Duodenal mucosa (tissue), 2 donors: ENCODE measurements at regions not wholly inside any gene's neighbourhood (a gene's known extent, or its start where the extent isn't known, plus 50 kb on each side); places are given as distances from the start of the nearest gene placed in this dataset.

Experiments
- H3K27ac ChIP-seq: one replicate; pipeline ENCODE4 v1.7.0; 2013; ENCODE audit warnings: low read depth, low read length
- H3K27me3 ChIP-seq, 2 donors: one replicate each; pipeline ENCODE4 v1.7.0; 2013; ENCODE audit warnings: low read length in 2 of 2, control low read depth in 1 of 2; ENCODE audit not compliant: insufficient read depth in 2 of 2, control insufficient read depth in 1 of 2
- H3K36me3 ChIP-seq, 2 donors: one replicate each; pipeline ENCODE4 v1.7.0; 2013; ENCODE audit warnings: low read length in 2 of 2, control low read depth in 1 of 2; ENCODE audit not compliant: insufficient read depth in 2 of 2, control insufficient read depth in 1 of 2
- H3K4me1 ChIP-seq, 2 donors: one replicate each; pipeline ENCODE4 v1.7.0; 2013; ENCODE audit warnings: low read length in 2 of 2, control low read depth in 1 of 2; ENCODE audit not compliant: insufficient read depth in 2 of 2, control insufficient read depth in 1 of 2
- H3K4me3 ChIP-seq, 2 donors: one replicate each; pipeline ENCODE4 v1.7.0; 2013; ENCODE audit warnings: low read length in 2 of 2, low read depth in 1 of 2
- H3K9ac ChIP-seq, 2 donors: one replicate each; pipeline ENCODE4 v1.7.0; 2013; ENCODE audit warnings: low read length in 2 of 2, low read depth in 1 of 2
- H3K9me3 ChIP-seq, 2 donors: one replicate each; pipeline ENCODE4 v1.7.0; 2013; ENCODE audit warnings: low read length in 2 of 2, control low read depth in 1 of 2; ENCODE audit not compliant: control insufficient read depth in 1 of 2

DNA sequence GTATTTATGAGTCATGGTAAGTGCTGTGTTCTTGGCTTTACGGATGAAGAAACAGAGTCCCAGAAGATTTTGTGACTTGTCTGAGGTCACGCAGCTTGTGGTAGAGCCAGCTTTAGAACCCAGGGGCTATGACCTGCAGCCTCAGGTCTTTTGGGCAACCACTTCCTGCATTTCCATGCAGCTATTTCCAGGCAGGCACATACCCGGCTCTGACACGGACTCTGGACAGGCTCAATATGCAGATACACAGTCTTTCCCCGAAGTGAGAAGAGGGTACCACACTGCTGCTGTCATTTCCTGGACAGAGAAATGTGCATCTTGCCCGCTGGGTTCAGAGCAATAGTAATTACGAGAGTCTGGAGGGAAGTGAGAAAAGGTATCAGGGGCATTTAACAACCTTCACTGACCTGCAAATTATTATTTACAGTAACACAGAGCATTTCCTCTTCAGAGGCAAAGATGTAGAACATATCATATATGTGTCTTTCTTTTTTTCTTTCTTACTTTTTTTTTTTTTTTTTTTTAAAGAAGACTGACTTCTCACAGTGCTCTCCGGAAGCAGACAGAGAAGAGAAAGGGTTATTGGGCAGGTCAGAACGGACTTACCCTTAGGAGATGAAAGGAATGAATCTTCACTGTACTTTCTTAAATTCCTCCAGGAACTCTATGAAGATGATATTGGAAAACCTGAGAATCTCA, 185.1 kb downstream of the CLIC5 start:
- peaks cover 4 to 16% of the 10 kb centered on the region in 2 donors for H3K4me1 ChIP-seq
- H3K27me3 ChIP-seq: no peaks in the 10 kb centered on the region
- no peak overlapping the region for H3K9ac ChIP-seq
- H3K9me3 ChIP-seq: no peaks in the 10 kb centered on the region
- H3K4me3 ChIP-seq: peak overlapping the region; percentile 11 to 40
- no peaks in the 10 kb centered on the region for H3K36me3 ChIP-seq
- no peak overlapping the region for H3K27ac ChIP-seq

GRCh38 chr6:45829873-45830272, 185.8 kb downstream of the CLIC5 start:
- Histone ChIP-seq H3K4me1 (peaks cover 4 to 16% of the 10 kb centered on the region in 2 donors), H3K9me3 (no peaks in the 10 kb centered on the region), H3K4me3 (no peak overlapping the region), H3K9ac (no peak overlapping the region), H3K27ac (no peak overlapping the region), H3K36me3 (no peaks in the 10 kb centered on the region), H3K27me3 (no peaks in the 10 kb centered on the region)

DNA sequence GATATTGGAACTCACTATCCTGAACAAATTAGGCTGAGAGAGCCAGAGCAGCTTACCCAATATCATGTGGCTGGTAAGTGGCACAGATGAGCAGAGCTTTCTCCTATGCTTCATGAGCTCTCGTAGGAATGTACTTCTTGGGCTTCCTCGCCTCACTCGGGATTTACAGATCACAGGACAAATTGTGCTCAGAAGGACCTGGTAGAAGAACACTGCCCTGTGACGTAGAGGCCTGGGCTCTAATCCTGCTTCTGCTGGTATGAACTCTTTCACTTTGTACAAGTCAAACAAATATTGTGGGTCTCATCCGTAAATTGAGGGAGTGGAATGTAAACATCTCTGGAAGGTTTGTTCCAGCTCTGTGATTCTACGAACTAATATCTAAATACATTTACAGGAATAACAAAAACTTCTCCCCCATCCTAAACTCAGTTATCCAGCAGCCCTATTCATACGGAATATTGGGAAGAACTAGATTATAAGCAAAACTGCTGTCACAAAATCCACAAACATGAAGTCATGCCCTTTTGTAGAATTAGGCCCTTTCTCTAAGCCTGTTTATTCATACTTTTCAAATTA, 187.6 kb downstream of the CLIC5 start:
- Histone ChIP-seq H3K36me3 (no peaks in the 10 kb centered on the region), H3K27me3 (no peaks in the 10 kb centered on the region), H3K9me3 (no peaks in the 10 kb centered on the region), H3K4me1 (peaks cover 4 to 16% of the 10 kb centered on the region in 2 donors), H3K4me3 (no peak overlapping the region), H3K9ac (no peak overlapping the region), H3K27ac (no peak overlapping the region)

GRCh38 chr6:45822873-45823272, 192.8 kb downstream of the CLIC5 start:
- Histone ChIP-seq H3K9ac (no peak overlapping the region), H3K4me3 (no peak overlapping the region), H3K9me3 (no peaks in the 10 kb centered on the region), H3K4me1 (no peaks in the 10 kb centered on the region), H3K27ac (no peak overlapping the region), H3K36me3 (no peaks in the 10 kb centered on the region), H3K27me3 (no peaks in the 10 kb centered on the region)

DNA sequence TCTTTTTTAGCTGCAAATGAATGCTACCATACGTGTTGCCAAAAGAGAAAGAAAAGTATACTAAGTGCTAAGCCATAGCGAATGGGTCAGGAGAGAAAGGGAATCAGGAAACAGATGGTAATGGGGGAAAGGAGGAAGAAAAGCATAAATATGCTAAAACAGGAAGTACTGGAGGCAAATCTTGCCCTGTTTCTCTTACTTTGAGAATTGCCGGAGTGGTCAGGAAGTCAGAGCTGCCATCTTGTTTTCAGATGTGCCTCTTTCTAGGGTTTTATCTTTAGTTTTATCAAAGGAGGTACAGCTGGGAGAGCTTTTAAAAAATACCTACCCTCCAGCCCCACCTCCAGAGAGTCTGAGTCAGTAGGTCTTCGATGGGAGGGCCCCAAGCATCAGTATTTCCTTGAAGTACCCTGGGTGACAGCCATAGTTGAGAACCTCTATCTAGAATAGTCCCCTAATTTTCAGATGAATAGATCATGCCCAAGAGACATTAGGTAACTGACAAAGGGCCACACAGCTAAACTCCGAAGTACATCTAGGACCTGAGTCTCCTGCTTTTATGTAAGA, 193.3 kb downstream of the CLIC5 start:
- Histone ChIP-seq H3K27me3 (no peaks in the 10 kb centered on the region), H3K27ac (no peak overlapping the region), H3K4me1 (no peaks in the 10 kb centered on the region), H3K4me3 (no peak overlapping the region), H3K36me3 (no peaks in the 10 kb centered on the region), H3K9ac (no peak overlapping the region), H3K9me3 (no peaks in the 10 kb centered on the region)

GRCh38 chr6:45818655-45819054, 197.0 kb downstream of the CLIC5 start:
- no peaks in the 10 kb centered on the region for H3K36me3 ChIP-seq
- H3K9me3 ChIP-seq: no peaks in the 10 kb centered on the region
- H3K4me1 ChIP-seq: no peaks in the 10 kb centered on the region
- H3K9ac ChIP-seq: no peak overlapping the region
- no peaks in the 10 kb centered on the region for H3K27me3 ChIP-seq
- no peak overlapping the region for H3K4me3 ChIP-seq
- H3K27ac ChIP-seq: no peak overlapping the region

DNA sequence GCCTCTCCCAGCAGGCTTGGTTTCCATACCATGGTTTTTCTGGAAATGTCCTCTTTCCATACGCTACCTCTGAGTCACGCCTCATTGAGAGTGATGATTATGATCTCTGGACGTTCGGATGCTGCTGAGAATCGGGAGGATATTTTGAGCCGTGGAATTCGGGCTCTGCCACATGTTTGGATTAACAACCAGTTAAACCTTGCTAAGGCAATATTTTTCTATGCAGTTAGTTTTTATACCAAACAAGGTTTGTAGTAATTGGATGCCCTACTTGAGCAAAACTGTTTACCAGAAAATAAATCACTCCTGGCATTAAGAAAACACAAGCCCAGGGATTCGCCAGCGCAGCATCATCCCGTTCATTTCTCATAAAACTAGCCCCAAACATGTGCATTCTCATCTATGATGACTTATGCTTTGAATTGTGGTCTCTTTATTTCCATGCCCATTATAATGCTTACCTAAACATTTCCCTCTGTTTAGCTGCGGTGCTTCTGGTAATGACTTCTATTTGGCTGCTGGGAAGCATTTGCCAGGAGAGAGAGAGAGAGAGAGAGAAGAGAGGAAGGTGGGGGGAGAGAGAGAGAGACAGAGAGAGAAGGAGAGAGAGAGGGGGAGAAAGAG, 198.9 kb downstream of the CLIC5 start:
- Histone ChIP-seq H3K27ac (no peak overlapping the region), H3K9ac (no peak overlapping the region), H3K4me3 (no peak overlapping the region), H3K36me3 (no peaks in the 10 kb centered on the region), H3K9me3 (no peaks in the 10 kb centered on the region), H3K27me3 (no peaks in the 10 kb centered on the region), H3K4me1 (no peaks in the 10 kb centered on the region)

DNA sequence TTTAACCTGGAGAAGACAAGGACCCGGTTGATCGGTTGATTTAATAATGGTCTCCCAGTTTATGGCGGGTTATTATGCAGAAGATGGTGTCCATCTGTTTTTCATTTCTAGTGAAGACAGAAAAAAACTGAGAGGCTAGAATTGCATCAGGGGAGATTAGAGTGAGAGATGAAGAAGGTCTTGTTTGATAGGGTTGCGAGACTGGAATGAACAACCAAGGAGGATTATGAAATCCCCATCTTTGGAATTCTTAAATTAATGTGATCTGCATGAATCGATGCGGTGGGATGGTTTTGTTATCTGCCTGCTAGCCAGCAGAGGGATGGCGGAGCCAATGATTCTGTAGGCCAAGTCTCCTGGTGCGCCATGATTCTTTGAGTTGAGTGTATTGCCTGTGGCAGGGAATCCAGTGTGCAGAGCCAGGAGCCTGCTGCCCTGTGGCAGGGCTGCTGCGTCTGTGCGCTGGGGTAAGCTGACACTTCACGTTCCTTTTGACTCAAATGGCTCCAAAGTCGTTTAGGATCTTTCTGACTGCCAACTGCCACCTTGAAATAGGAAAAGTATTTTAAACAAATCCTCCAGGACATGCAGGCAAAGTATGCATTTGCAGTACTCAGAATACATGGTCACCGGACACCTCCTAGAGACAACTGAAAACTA, 200.1 kb downstream of the CLIC5 start:
- Histone ChIP-seq H3K9me3 (no peaks in the 10 kb centered on the region), H3K36me3 (no peaks in the 10 kb centered on the region), H3K4me3 (no peak overlapping the region)

DNA sequence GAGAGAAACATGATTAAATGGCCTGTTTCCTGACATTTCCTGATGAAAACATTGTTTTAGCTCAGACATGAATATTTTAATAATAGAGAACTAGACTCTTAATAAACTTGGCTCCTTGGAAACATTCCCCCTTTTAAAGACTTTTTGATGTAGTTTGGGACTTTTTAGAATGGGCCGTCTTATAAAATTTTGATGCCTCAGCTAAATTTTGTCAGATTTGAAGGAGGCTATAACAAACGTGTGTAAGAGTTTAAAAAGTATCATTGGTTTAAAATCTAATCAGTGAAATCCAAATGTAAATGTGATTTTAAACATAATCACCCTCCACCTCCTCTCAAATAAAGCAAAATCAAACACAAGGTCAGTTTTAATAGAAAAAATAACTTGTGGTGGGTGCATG, 200.9 kb downstream of the CLIC5 start:
- Histone ChIP-seq H3K9me3 (no peaks in the 10 kb centered on the region), H3K36me3 (no peaks in the 10 kb centered on the region), H3K27ac (no peak overlapping the region), H3K4me3 (no peak overlapping the region), H3K4me1 (no peaks in the 10 kb centered on the region), H3K27me3 (no peaks in the 10 kb centered on the region), H3K9ac (no peak overlapping the region)

More for the DNA sequence above, 200.1 kb downstream of the CLIC5 start:
- H3K9ac ChIP-seq: no peak overlapping the region
- H3K4me1 ChIP-seq: no peaks in the 10 kb centered on the region
- H3K27ac ChIP-seq: no peak overlapping the region
- no peaks in the 10 kb centered on the region for H3K27me3 ChIP-seq

DNA sequence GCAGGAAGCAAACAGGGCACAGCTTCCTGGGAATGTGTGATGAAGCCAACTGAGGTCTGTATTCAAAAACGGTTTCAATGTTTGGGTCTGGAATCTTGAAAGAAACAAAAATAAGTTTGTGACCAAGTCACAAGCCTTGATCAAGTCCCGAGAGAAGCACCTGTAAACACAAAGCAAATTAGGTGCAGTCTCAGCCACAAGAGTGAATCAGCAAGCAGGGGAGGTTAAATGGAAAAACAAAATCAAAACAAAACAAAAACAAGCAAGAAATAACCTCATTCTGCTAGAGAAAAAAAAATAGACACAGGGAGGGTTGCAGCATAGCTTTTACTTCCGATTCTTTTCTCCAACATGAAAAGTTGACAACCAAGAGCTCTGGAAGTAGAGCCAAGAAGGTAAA, 201.7 kb downstream of the CLIC5 start:
- H3K4me1 ChIP-seq: no peaks in the 10 kb centered on the region
- H3K4me3 ChIP-seq: no peak overlapping the region
- no peaks in the 10 kb centered on the region for H3K9me3 ChIP-seq
- no peak overlapping the region for H3K9ac ChIP-seq
- H3K27me3 ChIP-seq: no peaks in the 10 kb centered on the region
- H3K36me3 ChIP-seq: no peaks in the 10 kb centered on the region
- H3K27ac ChIP-seq: no peak overlapping the region
